Right lobe of liver (tissue), 6 donors: ENCODE measurements at regions not wholly inside any gene's neighbourhood (a gene's known extent, or its start where the extent isn't known, plus 50 kb on each side); places are given as distances from the start of the nearest gene placed in this dataset.
"Not testable (repeated sequence)": the region's sequence is repeated elsewhere in the genome, so short reads cannot be mapped to it uniquely, and the experiment has no call there.

Source experiments
- ATAC-seq, 4 donors: fragments of 200-7000 bp; cut with Tn5 transposase; one replicate each; pipeline ENCODE4 v1.9.1; 2020; ENCODE audit warnings: mild to moderate bottlenecking in 4 of 4, moderate library complexity in 4 of 4
- DNase-seq, 3 donors: peaks; one replicate each; pipeline ENCODE4 v3.0.0-alpha.2; 2020
- H3K27ac ChIP-seq, 3 donors: fragments of 200-600 bp; one replicate each; pipeline ENCODE4 v1.8.0; 2022
- H3K27me3 ChIP-seq, 2 donors: fragments of 200-600 bp; one replicate each; pipeline ENCODE4 v1.8.0; 2022
- H3K36me3 ChIP-seq, 4 donors: fragments of 200-600 bp; sonication (generic) in 1 of 4; one replicate each; pipeline versions ENCODE4 v1.5.1 to v1.8.0; 2017 to 2022; ENCODE audit warnings: control low read depth in 1 of 4
- H3K4me1 ChIP-seq, 4 donors: fragments of 200-600 bp; sonication (generic) in 1 of 4; one replicate each; pipeline versions ENCODE4 v1.5.1 to v1.8.0; 2017 to 2022; ENCODE audit warnings: control low read depth in 1 of 4
- H3K4me3 ChIP-seq, 3 donors: fragments of 200-600 bp; one replicate each; pipeline ENCODE4 v1.8.0; 2022
- H3K9me3 ChIP-seq, 4 donors: fragments of 200-600 bp; sonication (generic) in 1 of 4; one replicate each; pipeline versions ENCODE4 v1.5.1 to v1.8.0; 2017 to 2022; ENCODE audit warnings: control low read depth in 1 of 4
- CTCF ChIP-seq, 4 donors: fragments of 200-600 bp in 3 of 4; fragments of 450-650 bp in 1 of 4; IDR thresholded peaks; one replicate each; pipeline versions ENCODE4 v1.5.1 to v1.8.0; 2016 to 2022; ENCODE audit warnings: antibody characterized with exemption in 4 of 4, mild to moderate bottlenecking in 2 of 4
- POLR2A ChIP-seq: fragments of 450-650 bp; IDR thresholded peaks from one replicate; pipeline ENCODE4 v1.6.1; 2017; ENCODE audit warnings: antibody characterized with exemption, mild to moderate bottlenecking
- WGBS: methylation state at CpG from one replicate; pipeline ENCODE4 v1.1.6; 2018; ENCODE audit warnings: low coverage, low lambda C conversion rate; ENCODE audit not compliant: insufficient coverage; ENCODE audit errors: missing lambda C conversion rate; 5-methylcytosine and 5-hydroxymethylcytosine counted together
- intact Hi-C, 2 donors: fragments of 100-400 bp; cut with DNase I; formaldehyde crosslinking; loops; one replicate each; pipeline versions ENCODE4 v1.11.2 to v1.14.1; 2022
- donor health status: DM: no; HTN: yes; CAD: no.
- donor health status: DM: no; HTN: no; CAD: no.
- donor health status: DM: no; HTN: no; CAD: no.
- donor health status: DM: no; HTN: yes; CAD: no.
- donor health status: DM: no; HTN: yes; CAD: no.

GRCh38 chr6:81876971-81877370 is 124.5 kb upstream of the TENT5A start:
- intact Hi-C loops: no loop called here
- 69% methylated on average over 1 of the region's 1 CpG for WGBS
- ATAC-seq: no peak

GRCh38 chr6:81875782-81876293 is 123.4 kb upstream of the TENT5A start:
- TF ChIP-seq CTCF (IDR thresholded peaks at IDR 0.05): no peak
- TF ChIP-seq POLR2A: no peak
- peak in 3 of 4 donors; percentile 35 to 58 (median 55) for ATAC-seq
- H3K4me3 ChIP-seq: no peak overlapping the region
- no peak for DNase-seq
- intact Hi-C loops: no loop called here
- no peaks in the 10 kb centered on the region for H3K36me3 ChIP-seq
- no peak overlapping the region for H3K27ac ChIP-seq
- WGBS: 69% methylated on average over 3 of the region's 3 CpGs
- no peaks in the 10 kb centered on the region for H3K9me3 ChIP-seq
- H3K4me1 ChIP-seq: no peaks in the 10 kb centered on the region
- no peaks in the 10 kb centered on the region for H3K27me3 ChIP-seq

More at GRCh38 chr6:81876971-81877370, 124.5 kb upstream of the TENT5A start:
- no peaks in the 10 kb centered on the region for H3K36me3 ChIP-seq
- no peak overlapping the region for H3K27ac ChIP-seq
- DNase-seq: no peak
- H3K4me1 ChIP-seq: no peaks in the 10 kb centered on the region
- H3K4me3 ChIP-seq: no peak overlapping the region
- TF ChIP-seq CTCF (IDR thresholded peaks at IDR 0.05) (no peak), POLR2A (no peak)
- no peaks in the 10 kb centered on the region for H3K27me3 ChIP-seq
- H3K9me3 ChIP-seq: no peaks in the 10 kb centered on the region

- H3K4me3 ChIP-seq, H3K4me1 ChIP-seq, H3K36me3 ChIP-seq, intact Hi-C loops, H3K9me3 ChIP-seq, H3K27ac ChIP-seq, H3K27me3 ChIP-seq, DNase-seq: not testable (repeated sequence)
- peak in 1 of 4 donors; percentile 30 for ATAC-seq
- WGBS: 80% methylated on average over 2 of the region's 11 CpGs
These were observed 117.4 kb upstream of the TENT5A start for GRCh38 chr6:81869749-81870508.

GRCh38 chr6:81865712-81866111 is 113.2 kb upstream of the TENT5A start:
- H3K27me3 ChIP-seq: no peaks in the 10 kb centered on the region
- ATAC-seq (peak in 1 of 4 donors; percentile 95), DNase-seq (no peak)
- H3K9me3 ChIP-seq: no peaks in the 10 kb centered on the region
- WGBS: 77% methylated on average over 3 of the region's 3 CpGs
- no peak overlapping the region for H3K4me3 ChIP-seq
- no peak overlapping the region for H3K27ac ChIP-seq
- intact Hi-C loops: no loop called here
- H3K4me1 ChIP-seq: no peaks in the 10 kb centered on the region
- no peaks in the 10 kb centered on the region for H3K36me3 ChIP-seq
- TF ChIP-seq CTCF (IDR thresholded peaks at IDR 0.05) (no peak), POLR2A (no peak)

GRCh38 chr6:81864124-81864523 is 111.6 kb upstream of the TENT5A start:
- intact Hi-C loops: no loop called here
- no peaks in the 10 kb centered on the region for H3K27me3 ChIP-seq

More at GRCh38 chr6:81864124-81864523, 111.6 kb upstream of the TENT5A start:
- Histone ChIP-seq H3K4me3 (no peak overlapping the region), H3K9me3 (no peaks in the 10 kb centered on the region), H3K27ac (no peak overlapping the region), H3K36me3 (no peaks in the 10 kb centered on the region), H3K4me1 (no peaks in the 10 kb centered on the region)
- ATAC-seq: no peak
- TF ChIP-seq CTCF (IDR thresholded peaks at IDR 0.05) (no peak), POLR2A (no peak)
- DNase-seq: no peak
- 78% methylated on average over 2 of the region's 2 CpGs for WGBS
